SK-N-SH (cell line): ENCODE measurements at regions not wholly inside any gene's neighbourhood (a gene's known extent, or its start where the extent isn't known, plus 50 kb on each side); places are given as distances from the start of the nearest gene placed in this dataset.

Experiments
- ELF1 ChIP-seq: IDR thresholded peaks from 2 replicates; pipeline ENCODE4 v1.4.0; 2012
- EP300 ChIP-seq, 2 experiments: IDR thresholded peaks; 2 replicates each; pipeline versions ENCODE4 v1.4.0 to v1.6.1; 2012; ENCODE audit warnings: borderline replicate concordance in 1 of 2, low read depth in 1 of 2, low read length in 1 of 2
- GABPA ChIP-seq: IDR thresholded peaks from 2 replicates; pipeline ENCODE4 v1.4.0; 2012; ENCODE audit warnings: low read depth, mild to moderate bottlenecking
- GATA2 ChIP-seq: sonication (generic); formaldehyde crosslinking; IDR thresholded peaks from 2 replicates; pipeline ENCODE4 v1.5.0; 2020; ENCODE audit warnings: mild to moderate bottlenecking, missing genetic modification reagents
- MEF2A ChIP-seq: IDR thresholded peaks from 2 replicates; pipeline ENCODE4 v1.4.0; 2012; ENCODE audit warnings: low read depth, borderline replicate concordance
- NFIC ChIP-seq: IDR thresholded peaks from 2 replicates; pipeline ENCODE4 v1.4.0; 2012; ENCODE audit warnings: borderline replicate concordance
- RAD21 ChIP-seq: IDR thresholded peaks from 2 replicates; pipeline ENCODE4 v1.6.1; 2012; ENCODE audit warnings: mild to moderate bottlenecking, low read length
- TAF1 ChIP-seq: IDR thresholded peaks from 2 replicates; pipeline ENCODE4 v1.6.1; 2012; ENCODE audit warnings: low read depth, mild to moderate bottlenecking, low read length, moderate library complexity, borderline replicate concordance
- YY1 ChIP-seq: IDR thresholded peaks from 2 replicates; pipeline ENCODE4 v1.4.0; 2012; ENCODE audit warnings: low read depth, mild to moderate bottlenecking
- TF ChIP-seq, protein P1 (sequence below): fragments of 200-600 bp; sonication (generic); IDR thresholded peaks from 2 replicates; pipeline ENCODE4 v1.6.1; 2017; ENCODE audit warnings: antibody characterized with exemption, mild to moderate bottlenecking, moderate library complexity
- TF ChIP-seq, protein P2 (sequence below): IDR thresholded peaks from 2 replicates; pipeline ENCODE4 v1.4.0; 2012; ENCODE audit warnings: low read depth, borderline replicate concordance
- TF ChIP-seq, protein P3 (sequence below): IDR thresholded peaks from 2 replicates; pipeline ENCODE4 v1.4.0; 2012; ENCODE audit warnings: low read depth
- TF ChIP-seq, protein P4 (sequence below): IDR thresholded peaks from 2 replicates; pipeline ENCODE4 v1.6.1; 2012; ENCODE audit warnings: mild to moderate bottlenecking, low read depth, low read length, moderate library complexity
- TF ChIP-seq, protein P5 (sequence below): IDR thresholded peaks from 2 replicates; pipeline ENCODE4 v1.4.0; 2012; ENCODE audit warnings: low read depth, borderline replicate concordance

DNA sequence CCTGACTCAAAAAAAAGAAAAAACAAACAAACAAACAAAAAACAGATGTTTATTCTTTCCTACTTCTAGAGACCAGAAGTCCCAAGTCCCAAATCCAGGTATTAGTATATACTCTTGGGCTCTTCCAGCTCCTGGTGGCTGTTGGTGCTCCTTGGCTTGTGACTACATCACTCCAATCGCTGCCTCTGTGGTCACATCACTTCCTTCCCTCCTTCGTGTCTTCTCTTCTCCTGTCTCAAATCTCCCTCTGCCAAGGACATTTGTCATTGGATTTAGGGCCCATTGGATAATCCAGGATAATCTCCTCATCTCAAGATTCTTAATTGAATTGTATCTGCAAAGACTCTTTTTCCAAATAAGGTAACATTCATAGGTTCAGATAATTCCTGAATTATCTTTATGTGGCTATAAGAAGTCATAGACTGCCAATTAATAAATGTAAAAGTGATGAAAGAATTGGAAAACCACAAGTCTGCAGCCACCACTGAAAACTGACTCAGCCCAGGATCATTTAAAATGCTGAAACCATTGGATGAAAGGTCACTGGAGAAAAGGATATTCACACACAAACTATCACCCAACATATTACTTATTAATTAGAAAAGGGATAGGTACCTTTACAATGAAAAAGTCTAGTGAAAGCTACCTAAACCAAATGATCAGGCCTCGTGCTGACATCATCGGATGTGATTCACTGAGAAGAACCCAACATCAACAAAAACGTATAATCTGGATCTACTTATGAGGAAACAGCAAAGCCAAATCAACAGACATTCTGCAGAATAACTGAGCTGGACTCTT, 67.1 kb downstream of the ZNF281 start:
- TF ChIP-seq GATA2 (CRISPR knock-in tag) = no peak
- TF ChIP-seq, protein P1, sequence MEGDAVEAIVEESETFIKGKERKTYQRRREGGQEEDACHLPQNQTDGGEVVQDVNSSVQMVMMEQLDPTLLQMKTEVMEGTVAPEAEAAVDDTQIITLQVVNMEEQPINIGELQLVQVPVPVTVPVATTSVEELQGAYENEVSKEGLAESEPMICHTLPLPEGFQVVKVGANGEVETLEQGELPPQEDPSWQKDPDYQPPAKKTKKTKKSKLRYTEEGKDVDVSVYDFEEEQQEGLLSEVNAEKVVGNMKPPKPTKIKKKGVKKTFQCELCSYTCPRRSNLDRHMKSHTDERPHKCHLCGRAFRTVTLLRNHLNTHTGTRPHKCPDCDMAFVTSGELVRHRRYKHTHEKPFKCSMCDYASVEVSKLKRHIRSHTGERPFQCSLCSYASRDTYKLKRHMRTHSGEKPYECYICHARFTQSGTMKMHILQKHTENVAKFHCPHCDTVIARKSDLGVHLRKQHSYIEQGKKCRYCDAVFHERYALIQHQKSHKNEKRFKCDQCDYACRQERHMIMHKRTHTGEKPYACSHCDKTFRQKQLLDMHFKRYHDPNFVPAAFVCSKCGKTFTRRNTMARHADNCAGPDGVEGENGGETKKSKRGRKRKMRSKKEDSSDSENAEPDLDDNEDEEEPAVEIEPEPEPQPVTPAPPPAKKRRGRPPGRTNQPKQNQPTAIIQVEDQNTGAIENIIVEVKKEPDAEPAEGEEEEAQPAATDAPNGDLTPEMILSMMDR = no peak
- TF ChIP-seq, protein P2, sequence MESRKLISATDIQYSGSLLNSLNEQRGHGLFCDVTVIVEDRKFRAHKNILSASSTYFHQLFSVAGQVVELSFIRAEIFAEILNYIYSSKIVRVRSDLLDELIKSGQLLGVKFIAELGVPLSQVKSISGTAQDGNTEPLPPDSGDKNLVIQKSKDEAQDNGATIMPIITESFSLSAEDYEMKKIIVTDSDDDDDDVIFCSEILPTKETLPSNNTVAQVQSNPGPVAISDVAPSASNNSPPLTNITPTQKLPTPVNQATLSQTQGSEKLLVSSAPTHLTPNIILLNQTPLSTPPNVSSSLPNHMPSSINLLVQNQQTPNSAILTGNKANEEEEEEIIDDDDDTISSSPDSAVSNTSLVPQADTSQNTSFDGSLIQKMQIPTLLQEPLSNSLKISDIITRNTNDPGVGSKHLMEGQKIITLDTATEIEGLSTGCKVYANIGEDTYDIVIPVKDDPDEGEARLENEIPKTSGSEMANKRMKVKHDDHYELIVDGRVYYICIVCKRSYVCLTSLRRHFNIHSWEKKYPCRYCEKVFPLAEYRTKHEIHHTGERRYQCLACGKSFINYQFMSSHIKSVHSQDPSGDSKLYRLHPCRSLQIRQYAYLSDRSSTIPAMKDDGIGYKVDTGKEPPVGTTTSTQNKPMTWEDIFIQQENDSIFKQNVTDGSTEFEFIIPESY = no peak
- TF ChIP-seq MEF2A = no peak
- TF ChIP-seq, protein P3, sequence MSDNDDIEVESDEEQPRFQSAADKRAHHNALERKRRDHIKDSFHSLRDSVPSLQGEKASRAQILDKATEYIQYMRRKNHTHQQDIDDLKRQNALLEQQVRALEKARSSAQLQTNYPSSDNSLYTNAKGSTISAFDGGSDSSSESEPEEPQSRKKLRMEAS = no peak
- TF ChIP-seq EP300 (IDR thresholded peaks at IDR 0.05; ENCODE audit: borderline replicate concordance in 1 of 2, low read depth in 1 of 2, low read length in 1 of 2) = no peak
- TF ChIP-seq RAD21 = no peak
- TF ChIP-seq, protein P4, sequence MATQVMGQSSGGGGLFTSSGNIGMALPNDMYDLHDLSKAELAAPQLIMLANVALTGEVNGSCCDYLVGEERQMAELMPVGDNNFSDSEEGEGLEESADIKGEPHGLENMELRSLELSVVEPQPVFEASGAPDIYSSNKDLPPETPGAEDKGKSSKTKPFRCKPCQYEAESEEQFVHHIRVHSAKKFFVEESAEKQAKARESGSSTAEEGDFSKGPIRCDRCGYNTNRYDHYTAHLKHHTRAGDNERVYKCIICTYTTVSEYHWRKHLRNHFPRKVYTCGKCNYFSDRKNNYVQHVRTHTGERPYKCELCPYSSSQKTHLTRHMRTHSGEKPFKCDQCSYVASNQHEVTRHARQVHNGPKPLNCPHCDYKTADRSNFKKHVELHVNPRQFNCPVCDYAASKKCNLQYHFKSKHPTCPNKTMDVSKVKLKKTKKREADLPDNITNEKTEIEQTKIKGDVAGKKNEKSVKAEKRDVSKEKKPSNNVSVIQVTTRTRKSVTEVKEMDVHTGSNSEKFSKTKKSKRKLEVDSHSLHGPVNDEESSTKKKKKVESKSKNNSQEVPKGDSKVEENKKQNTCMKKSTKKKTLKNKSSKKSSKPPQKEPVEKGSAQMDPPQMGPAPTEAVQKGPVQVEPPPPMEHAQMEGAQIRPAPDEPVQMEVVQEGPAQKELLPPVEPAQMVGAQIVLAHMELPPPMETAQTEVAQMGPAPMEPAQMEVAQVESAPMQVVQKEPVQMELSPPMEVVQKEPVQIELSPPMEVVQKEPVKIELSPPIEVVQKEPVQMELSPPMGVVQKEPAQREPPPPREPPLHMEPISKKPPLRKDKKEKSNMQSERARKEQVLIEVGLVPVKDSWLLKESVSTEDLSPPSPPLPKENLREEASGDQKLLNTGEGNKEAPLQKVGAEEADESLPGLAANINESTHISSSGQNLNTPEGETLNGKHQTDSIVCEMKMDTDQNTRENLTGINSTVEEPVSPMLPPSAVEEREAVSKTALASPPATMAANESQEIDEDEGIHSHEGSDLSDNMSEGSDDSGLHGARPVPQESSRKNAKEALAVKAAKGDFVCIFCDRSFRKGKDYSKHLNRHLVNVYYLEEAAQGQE = no peak
- TF ChIP-seq ELF1 = no peak
- TF ChIP-seq, protein P5, sequence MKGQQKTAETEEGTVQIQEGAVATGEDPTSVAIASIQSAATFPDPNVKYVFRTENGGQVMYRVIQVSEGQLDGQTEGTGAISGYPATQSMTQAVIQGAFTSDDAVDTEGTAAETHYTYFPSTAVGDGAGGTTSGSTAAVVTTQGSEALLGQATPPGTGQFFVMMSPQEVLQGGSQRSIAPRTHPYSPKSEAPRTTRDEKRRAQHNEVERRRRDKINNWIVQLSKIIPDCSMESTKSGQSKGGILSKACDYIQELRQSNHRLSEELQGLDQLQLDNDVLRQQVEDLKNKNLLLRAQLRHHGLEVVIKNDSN = no peak
- TF ChIP-seq GABPA = no peak
- TF ChIP-seq TAF1 = no peak
- TF ChIP-seq NFIC = no peak
- no peak for TF ChIP-seq YY1
